Endothelial cell of umbilical vein (primary cell): ENCODE measurements at regions not wholly inside any gene's neighbourhood (a gene's known extent, or its start where the extent isn't known, plus 50 kb on each side); places are given as distances from the start of the nearest gene placed in this dataset.

ENCODE experiments used
- BruUV-seq: library from RNA; stranded (reverse); fragments of 400-500 nt; replicated peaks from 2 replicates; lab custom pipeline; 2021; lab: Mats Ljungman, UMichigan
- CTCF ChIA-PET: fragments of 300-600, 350-600 bp; sonication (Branson Sonifier 250); formaldehyde crosslinking; loops from one replicate; lab custom pipeline; 2021; ENCODE audit warnings: antibody characterized with exemption, inconsistent platforms; lab: Charles Lee
- POLR2A ChIA-PET: fragments of 300-600, 350-600 bp; sonication (Branson Sonifier 250); formaldehyde crosslinking; loops from one replicate; lab custom pipeline; 2021; ENCODE audit warnings: antibody characterized with exemption, inconsistent platforms; lab: Charles Lee
- DNase-seq: peaks from one replicate; pipeline ENCODE4 v3.0.0-alpha.2; 2011; ENCODE audit warnings: low read depth, low spot score
- FAIRE-seq: peaks from 2 replicates; lab custom pipeline; 2011; peaks lifted over from hg19 to GRCh38; lab: Jason Lieb, UNC
- H2AFZ ChIP-seq: 2 replicates; pipeline ENCODE4 v1.6.0; 2012; ENCODE audit warnings: low read depth, low read length, control low read depth, inconsistent platforms
- H3K27ac ChIP-seq: 2 replicates; pipeline ENCODE4 v1.5.1; 2011; ENCODE audit warnings: low read depth, mild to moderate bottlenecking, control low read depth, low read length, moderate library complexity; ENCODE audit not compliant: insufficient read depth
- H3K27me3 ChIP-seq, 2 experiments: 2 replicates each; pipeline versions ENCODE4 v1.6.0 to v1.6.1; 2011; ENCODE audit warnings: low read length in 2 of 2, mixed read lengths in 1 of 2; ENCODE audit not compliant: control insufficient read depth in 2 of 2, insufficient read depth in 2 of 2
- H3K36me3 ChIP-seq, 2 experiments: 2 replicates in 1 of 2; 3 replicates in 1 of 2; pipeline ENCODE4 v1.5.1; 2011; ENCODE audit warnings: low read length in 2 of 2, mild to moderate bottlenecking in 1 of 2, moderate library complexity in 1 of 2; ENCODE audit not compliant: control insufficient read depth in 2 of 2, insufficient read depth in 2 of 2; ENCODE audit errors: extremely low read depth in 1 of 2
- H3K4me1 ChIP-seq: 3 replicates; pipeline ENCODE4 v1.5.1; 2011; ENCODE audit warnings: mild to moderate bottlenecking, low read length; ENCODE audit not compliant: control insufficient read depth, insufficient read depth; ENCODE audit errors: extremely low read depth
- H3K4me2 ChIP-seq: 2 replicates; pipeline ENCODE4 v1.6.1; 2011; ENCODE audit warnings: low read length, control low read depth, mixed read lengths; ENCODE audit not compliant: insufficient read depth
- H3K4me3 ChIP-seq, 3 experiments: fragments of 200-600 bp in 1 of 3; sonication (generic), shearing (Covaris generic) in 1 of 3; replicated peaks in 1 of 3; 2 replicates each; pipeline ENCODE4 v1.5.1; 2011 to 2016; ENCODE audit warnings: control low read depth in 3 of 3, low read length in 3 of 3, mild to moderate bottlenecking in 2 of 3, inconsistent platforms in 1 of 3, low read depth in 1 of 3, moderate library complexity in 1 of 3; ENCODE audit not compliant: insufficient read depth in 1 of 3
- H3K79me2 ChIP-seq: 2 replicates; pipeline ENCODE4 v1.6.0; 2012; ENCODE audit warnings: low read length, inconsistent platforms; ENCODE audit not compliant: control insufficient read depth, insufficient read depth
- H3K9ac ChIP-seq: replicated peaks from 2 replicates; pipeline ENCODE3; 2011; ENCODE audit warnings: low read length, control low read depth; ENCODE audit not compliant: insufficient read depth; ENCODE audit errors: extremely low read depth
- H3K9me1 ChIP-seq: replicated peaks from 3 replicates; pipeline ENCODE4 v1.6.0; 2011; ENCODE audit warnings: mild to moderate bottlenecking, low read length; ENCODE audit not compliant: control insufficient read depth, insufficient read depth; ENCODE audit errors: extremely low read depth
- H3K9me3 ChIP-seq: replicated peaks from 2 replicates; pipeline ENCODE4 v1.5.1; 2012; ENCODE audit warnings: low read length, inconsistent platforms; ENCODE audit not compliant: control insufficient read depth, insufficient read depth
- H4K20me1 ChIP-seq: replicated peaks from 2 replicates; pipeline ENCODE3; 2011; ENCODE audit warnings: mild to moderate bottlenecking, low read length; ENCODE audit not compliant: control insufficient read depth, insufficient read depth; ENCODE audit errors: extremely low read depth
- CTCF ChIP-seq, 2 donors: IDR thresholded peaks; 1 replicate in 1 of 2; 2 replicates in 1 of 2; pipeline ENCODE4 v1.5.1; 2011; ENCODE audit warnings: low read length in 2 of 2, mild to moderate bottlenecking in 2 of 2, moderate library complexity in 2 of 2, control low read depth in 1 of 2, inconsistent platforms in 1 of 2, low read depth in 1 of 2; ENCODE audit not compliant: insufficient read depth in 1 of 2; ENCODE audit errors: extremely low read depth in 1 of 2
- EZH2 ChIP-seq: IDR thresholded peaks from 2 replicates; pipeline ENCODE4 v1.6.1; 2012; ENCODE audit warnings: borderline replicate concordance, low read depth, mild to moderate bottlenecking, moderate library complexity, low read length, inconsistent platforms; ENCODE audit not compliant: severe bottlenecking
- FOS ChIP-seq: IDR thresholded peaks from 2 replicates; pipeline ENCODE4 v1.6.1; 2011; ENCODE audit warnings: mild to moderate bottlenecking, low read length, moderate library complexity, borderline replicate concordance; ENCODE audit not compliant: insufficient read depth
- GATA2 ChIP-seq: IDR thresholded peaks from 2 replicates; pipeline ENCODE4 v1.7.0; 2011; ENCODE audit warnings: low read depth, mild to moderate bottlenecking, moderate library complexity, mixed read lengths, low read length; ENCODE audit not compliant: insufficient read length, insufficient read depth
- JUN ChIP-seq: IDR thresholded peaks from 2 replicates; pipeline ENCODE4 v1.6.1; 2011; ENCODE audit warnings: borderline replicate concordance, low read depth; ENCODE audit not compliant: insufficient read length, insufficient read depth
- MYC ChIP-seq: IDR thresholded peaks from one replicate; pipeline ENCODE4 v1.6.1; 2011; ENCODE audit warnings: mild to moderate bottlenecking, low read depth, low read length
- POLR2A ChIP-seq: IDR thresholded peaks from 2 replicates; pipeline ENCODE4 v1.6.1; 2012; ENCODE audit warnings: low read depth, mild to moderate bottlenecking, control low read depth, low read length
- dilution Hi-C: fragments of 300-500 bp; cut with MboI; formaldehyde crosslinking; loops from one replicate; pipeline ENCODE4 v1.15.0; 2019; ENCODE audit warnings: low sequenced_read_pairs; ENCODE audit not compliant: extremely low pct_ligation_motif_present
- intact Hi-C: fragments of 100-400 bp; cut with micrococcal nuclease; formaldehyde crosslinking; loops from one replicate; pipeline ENCODE4 v1.10.0; 2022

GRCh38 chr5:170445936-170446335 is 56.8 kb upstream of the KCNMB1 start:
- H3K4me1 ChIP-seq, result no peaks in the 10 kb centered on the region
- no peaks in the 10 kb centered on the region for H3K79me2 ChIP-seq
- H3K36me3 ChIP-seq, result no peaks in the 10 kb centered on the region
- FAIRE-seq, result no peak
- ChIA-PET POLR2A (no interaction called here), CTCF (interaction anchor here (1.0 to 1.5 kb wide), 6 partner anchors 9 to 220 kb away, joined by 3 to 6 read pairs (median 4); no protein-coding TSS in a partner anchor)
- H3K9me3 ChIP-seq, result no peaks in the 10 kb centered on the region
- H4K20me1 ChIP-seq, result no peaks in the 10 kb centered on the region
- no peak overlapping the region for H3K4me2 ChIP-seq
- no peaks in the 10 kb centered on the region for H3K9me1 ChIP-seq
- no peaks in the 10 kb centered on the region for H3K27me3 ChIP-seq
- DNase-seq, result no peak
- intact Hi-C loops, result no loop called here
- TF ChIP-seq POLR2A (no peak), MYC (no peak), JUN (no peak), FOS (no peak), EZH2 (no peak), CTCF (IDR thresholded peaks at IDR 0.05; ENCODE audit: extremely low read depth in 1 of 2, insufficient read depth in 1 of 2, low read depth in 1 of 2, low read length in 2 of 2) (no peak), GATA2 (no peak)
- no peak overlapping the region for H3K9ac ChIP-seq
- no peak overlapping the region for H3K4me3 ChIP-seq
- no TSS peak for BruUV-seq
- no peak overlapping the region for H3K27ac ChIP-seq
- dilution Hi-C loops, result no loop called here
- H2AFZ ChIP-seq, result no peak overlapping the region
